ENCODE measurements at regions not wholly inside any gene's neighbourhood (a gene's known extent, or its start where the extent isn't known, plus 50 kb on each side); places are given as distances from the start of the nearest gene placed in this dataset.
"Not testable (repeated sequence)": the region's sequence is repeated elsewhere in the genome, so short reads cannot be mapped to it uniquely, and the experiment has no call there.

DNA sequence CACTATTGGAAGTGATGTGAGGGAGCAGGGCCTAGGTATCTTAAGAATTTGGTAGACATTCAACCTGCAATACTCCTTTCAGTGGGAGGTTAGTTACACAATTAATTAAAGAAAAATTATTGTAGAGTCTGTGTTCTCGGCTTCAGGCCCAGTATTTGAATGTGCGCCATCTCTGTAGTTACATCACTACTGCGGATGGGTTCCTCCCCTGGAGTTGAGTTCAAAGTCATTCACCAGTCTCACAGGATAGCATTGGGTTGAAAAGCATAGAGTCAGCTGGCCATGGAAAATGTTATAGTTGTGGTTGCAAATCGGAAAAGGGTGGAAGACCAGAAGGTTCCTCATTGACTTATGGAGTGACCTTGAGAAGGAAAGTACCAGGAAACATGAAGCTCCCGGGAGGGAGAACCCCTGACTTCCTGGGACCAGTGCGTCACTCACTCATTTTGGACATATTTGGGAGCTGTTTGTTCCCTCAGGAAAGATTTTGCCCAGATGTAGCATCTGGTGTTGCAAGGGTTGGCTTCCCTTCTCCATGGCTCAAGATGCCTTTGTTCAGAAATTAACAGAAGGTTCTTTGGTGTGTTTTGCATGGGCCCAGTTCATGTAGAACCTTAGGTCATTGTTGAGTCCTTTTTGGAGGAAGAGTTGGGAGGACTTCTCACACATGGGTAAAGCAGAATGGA is 111.8 kb downstream of the SRGAP2 start:
- TF ChIP-seq, protein P1, sequence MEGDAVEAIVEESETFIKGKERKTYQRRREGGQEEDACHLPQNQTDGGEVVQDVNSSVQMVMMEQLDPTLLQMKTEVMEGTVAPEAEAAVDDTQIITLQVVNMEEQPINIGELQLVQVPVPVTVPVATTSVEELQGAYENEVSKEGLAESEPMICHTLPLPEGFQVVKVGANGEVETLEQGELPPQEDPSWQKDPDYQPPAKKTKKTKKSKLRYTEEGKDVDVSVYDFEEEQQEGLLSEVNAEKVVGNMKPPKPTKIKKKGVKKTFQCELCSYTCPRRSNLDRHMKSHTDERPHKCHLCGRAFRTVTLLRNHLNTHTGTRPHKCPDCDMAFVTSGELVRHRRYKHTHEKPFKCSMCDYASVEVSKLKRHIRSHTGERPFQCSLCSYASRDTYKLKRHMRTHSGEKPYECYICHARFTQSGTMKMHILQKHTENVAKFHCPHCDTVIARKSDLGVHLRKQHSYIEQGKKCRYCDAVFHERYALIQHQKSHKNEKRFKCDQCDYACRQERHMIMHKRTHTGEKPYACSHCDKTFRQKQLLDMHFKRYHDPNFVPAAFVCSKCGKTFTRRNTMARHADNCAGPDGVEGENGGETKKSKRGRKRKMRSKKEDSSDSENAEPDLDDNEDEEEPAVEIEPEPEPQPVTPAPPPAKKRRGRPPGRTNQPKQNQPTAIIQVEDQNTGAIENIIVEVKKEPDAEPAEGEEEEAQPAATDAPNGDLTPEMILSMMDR (conservative IDR thresholded peaks at IDR 0.05 in 1 of 2, IDR thresholded peaks at IDR 0.05 in 1 of 2; ENCODE audit: low read depth in 1 of 2, low read length in 2 of 2) = not testable (repeated sequence)
- TF ChIP-seq EZH2 (IDR thresholded peaks at IDR 0.05; ENCODE audit: low read length, missing control alignments) = not testable (repeated sequence)
